Ammon's horn (tissue), 1 donor: ENCODE measurements at regions not wholly inside any gene's neighbourhood (a gene's known extent, or its start where the extent isn't known, plus 50 kb on each side); places are given as distances from the start of the nearest gene placed in this dataset.

ENCODE experiments used
- DNase-seq: peaks from one replicate; pipeline ENCODE4 v3.0.0-alpha.2; 2016; ENCODE audit warnings: low spot score

- no peak for DNase-seq
These were observed 93.3 kb downstream of the TMEM174 start for GRCh38 chr5:73266176-73266738.

GRCh38 chr5:73265641-73266040, 92.6 kb downstream of the TMEM174 start:
- no peak for DNase-seq

GRCh38 chr5:73264631-73265030, 91.6 kb downstream of the TMEM174 start:
- no peak for DNase-seq

- peak; percentile 49 for DNase-seq
These were observed 90.2 kb downstream of the TMEM174 start for GRCh38 chr5:73263001-73263710.

- no peak for DNase-seq
These were observed 83.9 kb downstream of the TMEM174 start for GRCh38 chr5:73256862-73257261.

- no peak for DNase-seq
These were observed 83.5 kb downstream of the TMEM174 start for GRCh38 chr5:73256462-73256861.

GRCh38 chr5:73256012-73256411, 83.0 kb downstream of the TMEM174 start:
- DNase-seq = no peak

GRCh38 chr5:73254642-73255041, 81.6 kb downstream of the TMEM174 start:
- DNase-seq = no peak

GRCh38 chr5:73253047-73253660, 80.2 kb downstream of the TMEM174 start:
- no peak for DNase-seq

GRCh38 chr5:73250645-73251044, 77.7 kb downstream of the TMEM174 start:
- DNase-seq = no peak

GRCh38 chr5:73242735-73243134, 69.7 kb downstream of the TMEM174 start:
- no peak for DNase-seq

- DNase-seq = no peak
These were observed 65.9 kb downstream of the TMEM174 start for GRCh38 chr5:73238873-73239272.

GRCh38 chr5:73236541-73237128, 63.6 kb downstream of the TMEM174 start:
- DNase-seq = no peak

GRCh38 chr5:73234204-73234555, 61.2 kb downstream of the TMEM174 start:
- no peak for DNase-seq

- DNase-seq = no peak
These were observed 60.6 kb downstream of the TMEM174 start for GRCh38 chr5:73233461-73234203.

GRCh38 chr5:73233053-73233460, 60.1 kb downstream of the TMEM174 start:
- DNase-seq = no peak

- DNase-seq = no peak
These were observed 59.5 kb downstream of the TMEM174 start for GRCh38 chr5:73232266-73233041.

GRCh38 chr5:73231246-73231778, 58.3 kb downstream of the TMEM174 start:
- no peak for DNase-seq

- DNase-seq = no peak
These were observed 57.6 kb downstream of the TMEM174 start for GRCh38 chr5:73230264-73231245.

- DNase-seq = no peak
These were observed 56.3 kb downstream of the TMEM174 start for GRCh38 chr5:73229271-73229670.
